NCI-H526 (cell line): ENCODE measurements at regions not wholly inside any gene's neighbourhood (a gene's known extent, or its start where the extent isn't known, plus 50 kb on each side); places are given as distances from the start of the nearest gene placed in this dataset.
A peak's percentile ranks its signal among the peaks of the same experiment; 100 is the strongest.

Experiments
- DNase-seq, 2 experiments: peaks; one replicate each; lab custom pipeline; 2025; lab: John Stamatoyannopoulos, UW

- no peak for DNase-seq
These were observed 326.0 kb upstream of the NOCT start for GRCh38 chr4:138689593-138689992.

GRCh38 chr4:138689187-138689586 lies 326.4 kb upstream of the NOCT start:
- no peak for DNase-seq

- no peak for DNase-seq
These were observed 327.0 kb upstream of the NOCT start for GRCh38 chr4:138688408-138689085.

GRCh38 chr4:138686106-138686835 lies 329.3 kb upstream of the NOCT start:
- no peak for DNase-seq

GRCh38 chr4:138685316-138685715 lies 330.3 kb upstream of the NOCT start:
- no peak for DNase-seq

- peak in 1 of 2 experiments; percentile 83 for DNase-seq
These were observed 334.5 kb upstream of the NOCT start for GRCh38 chr4:138680989-138681604.

GRCh38 chr4:138680256-138680655 lies 335.3 kb upstream of the NOCT start:
- no peak for DNase-seq

GRCh38 chr4:138678985-138679746 lies 336.4 kb upstream of the NOCT start:
- DNase-seq: no peak

- no peak for DNase-seq
These were observed 337.8 kb upstream of the NOCT start for GRCh38 chr4:138677748-138678147.

GRCh38 chr4:138677212-138677611 lies 338.4 kb upstream of the NOCT start:
- no peak for DNase-seq

GRCh38 chr4:138675685-138676084 lies 339.9 kb upstream of the NOCT start:
- no peak for DNase-seq

- DNase-seq: no peak
These were observed 341.4 kb upstream of the NOCT start for GRCh38 chr4:138674209-138674608.

GRCh38 chr4:138673053-138673452 lies 342.5 kb upstream of the NOCT start:
- DNase-seq: no peak

GRCh38 chr4:138672393-138672976 lies 343.1 kb upstream of the NOCT start:
- DNase-seq: no peak

GRCh38 chr4:138671606-138672084 lies 343.9 kb upstream of the NOCT start:
- DNase-seq: no peak

- DNase-seq: no peak
These were observed 344.5 kb upstream of the NOCT start for GRCh38 chr4:138671106-138671505.

- no peak for DNase-seq
These were observed 344.9 kb upstream of the NOCT start for GRCh38 chr4:138670681-138671080.

GRCh38 chr4:138669479-138670315 lies 345.9 kb upstream of the NOCT start:
- DNase-seq: no peak

GRCh38 chr4:138668309-138668708 lies 347.3 kb upstream of the NOCT start:
- no peak for DNase-seq

GRCh38 chr4:138666366-138666765 lies 349.2 kb upstream of the NOCT start:
- no peak for DNase-seq

GRCh38 chr4:138665851-138666250 lies 349.7 kb upstream of the NOCT start:
- no peak for DNase-seq
